HG02938 (cell line): ENCODE measurements at regions not wholly inside any gene's neighbourhood (a gene's known extent, or its start where the extent isn't known, plus 50 kb on each side); places are given as distances from the start of the nearest gene placed in this dataset.

Source experiments
- ATAC-seq: cut with Tn5 transposase; IDR thresholded peaks from one replicate; pipeline ENCODE4 v1.9.1; 2021; ENCODE audit warnings: mild to moderate bottlenecking, moderate library complexity; ENCODE audit not compliant: unreplicated experiment

GRCh38 chr13:103405297-103405696 is 339.1 kb upstream of the SLC10A2 start:
- no peak for ATAC-seq

DNA sequence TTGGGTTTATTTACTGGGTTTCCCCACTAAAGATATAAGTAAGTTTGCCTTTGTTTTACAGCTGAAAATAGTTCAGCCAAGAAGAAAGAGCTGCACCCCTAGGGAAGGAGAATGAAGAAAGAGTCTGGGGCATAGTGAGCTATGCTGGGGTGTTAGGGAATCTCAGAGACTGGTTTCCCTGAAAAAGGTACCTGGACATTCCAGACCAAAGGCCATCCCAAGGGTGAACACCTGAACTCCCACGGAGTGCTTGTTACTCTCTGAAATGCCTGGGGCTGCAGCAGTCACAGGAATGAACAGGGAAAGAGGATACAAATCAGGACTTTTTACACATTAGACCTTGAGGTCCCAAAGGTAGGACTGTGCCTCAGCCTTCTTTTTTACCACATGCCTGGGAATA is 337.6 kb upstream of the SLC10A2 start:
- ATAC-seq = no peak

GRCh38 chr13:103403148-103403740 is 337.0 kb upstream of the SLC10A2 start:
- ATAC-seq = no peak

- peak; percentile 53 for ATAC-seq
These were observed 328.9 kb upstream of the SLC10A2 start for GRCh38 chr13:103395139-103395538.

DNA sequence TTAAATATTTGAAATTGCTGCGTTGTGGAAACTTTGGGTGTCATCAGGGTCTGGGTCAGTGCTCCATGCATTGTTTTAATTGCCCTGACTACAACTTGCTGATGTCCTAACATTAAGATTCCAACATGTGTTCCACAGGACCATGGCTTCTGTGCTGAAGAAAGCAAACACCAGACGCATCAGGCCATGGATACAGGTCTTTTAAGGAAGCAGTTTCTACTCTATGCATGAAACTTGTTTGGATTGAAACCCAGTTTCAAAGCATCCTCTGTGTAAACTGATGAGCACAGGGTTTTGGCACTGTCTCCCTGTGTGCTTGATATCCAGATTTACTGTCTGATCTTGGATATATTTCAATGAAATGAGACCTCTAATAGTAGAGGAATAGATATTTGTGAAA is 328.4 kb upstream of the SLC10A2 start:
- no peak for ATAC-seq

DNA sequence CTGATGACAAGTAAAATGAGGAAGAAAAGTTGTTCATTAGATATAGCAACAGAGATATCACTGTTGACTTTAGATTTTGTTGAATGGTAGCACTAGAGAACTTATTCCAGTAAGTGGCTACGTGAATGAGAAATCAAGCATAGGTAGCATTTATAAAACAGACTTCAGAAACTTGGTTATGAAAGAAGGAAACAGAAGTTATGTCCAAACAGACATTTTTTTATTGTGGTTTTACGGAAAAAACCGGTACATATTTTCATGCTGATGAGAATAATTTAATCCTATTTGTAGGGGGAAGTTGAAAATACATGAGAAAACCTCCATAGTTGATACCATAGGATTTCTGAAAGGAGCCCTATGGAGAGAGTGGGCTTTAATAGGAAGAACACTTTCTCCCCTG is 325.7 kb upstream of the SLC10A2 start:
- ATAC-seq = no peak

- no peak for ATAC-seq
These were observed 322.6 kb upstream of the SLC10A2 start for GRCh38 chr13:103388839-103389238.

DNA sequence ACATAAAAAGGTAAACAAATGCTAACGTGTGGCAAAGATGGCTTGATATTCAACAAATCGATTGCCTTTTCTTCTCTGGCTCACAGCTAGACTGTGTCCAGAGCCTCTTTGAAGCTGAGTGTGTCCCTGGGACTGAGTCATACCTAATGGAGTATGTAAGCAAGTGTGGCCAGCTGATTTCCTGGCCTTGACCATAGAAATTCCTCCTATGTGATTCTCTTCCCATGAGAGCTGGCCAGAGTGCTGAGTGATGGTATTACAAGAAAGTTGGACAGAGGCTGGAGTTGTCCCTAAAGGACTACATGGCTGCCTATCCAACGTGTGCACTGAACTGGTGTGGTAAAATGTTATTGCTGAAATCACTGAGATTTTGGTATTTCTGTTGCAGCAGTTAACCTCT is 320.1 kb upstream of the SLC10A2 start:
- ATAC-seq = no peak

DNA sequence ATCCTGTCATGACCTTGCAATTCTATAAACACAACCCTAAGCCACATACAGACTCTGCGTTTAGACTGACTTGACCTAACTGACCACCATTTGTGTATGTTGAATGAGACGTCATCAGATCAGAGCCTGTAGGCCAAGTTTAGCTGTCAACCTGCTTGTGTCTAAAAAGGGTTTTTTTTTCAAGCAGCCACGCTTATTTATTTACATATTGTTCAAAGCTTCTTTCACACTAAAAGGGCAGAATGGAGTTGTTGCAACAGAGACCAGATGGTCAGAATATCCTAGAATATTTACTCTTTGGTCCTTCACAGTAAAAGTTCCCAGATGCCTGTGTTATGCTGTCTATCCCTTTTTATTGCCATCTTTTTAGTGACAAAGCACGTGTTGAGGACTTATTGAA is 307.7 kb upstream of the SLC10A2 start:
- no peak for ATAC-seq

DNA sequence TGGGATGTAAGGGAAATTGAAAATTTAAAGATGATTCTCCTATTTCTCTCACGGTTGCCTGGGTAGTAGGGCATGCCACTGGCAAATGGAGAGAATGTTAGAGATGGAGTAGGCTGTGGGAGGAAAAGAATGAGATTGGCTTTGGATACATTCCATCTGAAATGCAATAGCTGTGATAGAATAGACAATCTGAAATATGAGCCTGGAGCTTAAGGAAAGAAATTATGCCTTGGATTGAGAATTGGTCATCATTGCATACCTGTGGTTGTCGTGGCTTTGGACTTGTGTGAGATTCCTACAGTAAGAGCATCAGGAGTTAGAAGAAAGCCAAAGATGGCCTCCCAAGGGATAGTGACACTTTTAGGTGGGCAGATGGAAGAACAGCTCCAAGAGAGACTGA is 305.1 kb upstream of the SLC10A2 start:
- no peak for ATAC-seq

DNA sequence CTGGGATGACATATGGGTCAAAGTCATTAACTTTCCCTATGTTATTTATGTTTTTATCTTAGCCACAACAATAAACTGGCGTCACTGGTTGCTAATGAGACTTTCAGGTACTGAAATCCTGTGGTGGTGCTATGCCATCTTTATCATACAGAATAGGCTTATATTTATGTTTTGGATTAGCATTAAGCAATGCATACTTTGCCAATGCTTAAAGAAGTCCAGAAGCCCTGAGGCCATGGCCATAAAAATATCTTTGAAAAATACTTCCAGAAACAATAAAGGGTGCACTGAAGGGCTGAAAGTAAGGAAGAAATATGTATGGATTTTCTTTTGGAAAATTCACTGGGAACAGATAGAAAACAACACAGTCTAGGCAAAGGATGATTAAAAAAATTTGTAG is 304.6 kb upstream of the SLC10A2 start:
- ATAC-seq = no peak

DNA sequence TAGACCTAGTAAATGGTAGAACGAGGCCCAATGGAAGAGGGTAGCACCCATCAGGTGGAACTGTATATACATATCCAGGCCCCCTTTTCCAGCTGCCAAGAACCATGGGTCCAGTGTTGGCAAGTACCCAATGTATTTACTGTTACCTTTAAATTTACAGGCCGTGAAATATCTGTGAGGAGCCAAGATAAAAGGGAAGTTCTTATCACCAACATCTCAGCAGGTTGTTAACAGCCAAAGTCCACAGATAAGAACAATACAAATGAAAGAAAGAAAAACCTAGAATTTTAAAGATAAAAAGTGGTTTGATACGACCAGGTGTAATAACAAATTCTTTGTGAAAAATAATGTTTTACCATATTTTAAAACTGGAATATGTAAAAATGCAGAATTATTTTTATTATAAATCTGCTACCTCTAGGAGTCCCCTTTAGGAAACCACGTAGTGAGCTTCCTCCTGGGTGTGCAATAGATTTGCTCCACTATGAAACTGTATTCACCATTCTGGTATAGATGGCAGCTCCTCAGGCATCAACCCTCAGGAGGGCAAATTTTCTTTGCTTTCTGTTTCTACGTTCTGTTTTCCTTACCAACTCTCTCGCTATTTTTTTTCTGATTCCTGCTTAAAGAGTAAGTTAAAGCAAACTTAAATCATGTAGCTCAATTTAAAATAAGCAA is 292.2 kb upstream of the SLC10A2 start:
- ATAC-seq = no peak

DNA sequence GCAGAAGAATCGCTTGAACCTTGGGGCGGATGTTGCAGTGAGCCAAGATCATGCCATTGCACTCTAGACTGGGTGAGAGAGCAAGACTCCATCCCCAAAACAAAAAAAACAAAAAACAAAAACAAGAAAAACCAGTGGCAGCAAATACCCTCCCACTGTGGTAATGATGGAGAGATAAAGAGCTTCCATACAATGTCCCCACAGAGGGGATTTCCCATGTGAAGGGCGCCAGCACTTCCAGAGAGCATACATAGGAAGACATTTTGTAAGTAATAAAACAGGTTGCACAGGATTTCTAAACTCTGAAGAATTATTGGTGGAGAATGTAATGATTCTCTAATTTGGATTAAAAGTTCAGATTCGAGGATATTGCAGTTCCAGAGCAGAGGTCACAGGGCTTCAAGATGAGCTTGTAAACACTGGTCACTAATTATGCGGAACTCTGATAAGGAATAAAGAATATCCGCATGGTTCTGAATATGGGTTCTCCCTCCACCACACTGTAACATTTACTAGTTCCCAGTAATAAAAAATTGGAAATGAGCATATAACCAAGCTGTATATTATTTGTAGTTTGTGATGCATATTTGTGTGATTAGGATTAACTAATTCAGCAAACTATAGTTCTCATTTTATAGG is 290.1 kb upstream of the SLC10A2 start:
- no peak for ATAC-seq

DNA sequence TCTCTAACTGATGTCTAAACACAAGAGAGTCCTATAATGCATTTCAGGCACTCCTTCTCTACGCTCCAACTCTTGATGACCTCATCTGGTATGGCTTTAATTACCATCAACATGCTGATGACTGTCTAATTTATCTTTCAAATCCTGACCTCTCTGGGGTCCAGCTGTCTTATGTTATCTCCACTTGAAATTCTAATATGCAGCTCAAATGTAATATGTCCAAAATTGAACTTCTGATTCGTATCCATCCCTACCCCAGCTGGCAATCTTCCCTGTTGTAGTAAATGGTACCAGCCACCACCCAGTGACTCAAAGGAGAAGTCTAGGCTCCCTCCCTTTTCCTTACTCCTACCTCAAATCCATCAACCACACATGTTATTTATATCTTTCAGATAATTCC is 288.0 kb upstream of the SLC10A2 start:
- ATAC-seq = no peak

- ATAC-seq = no peak
These were observed 285.0 kb upstream of the SLC10A2 start for GRCh38 chr13:103351035-103351828.

- no peak for ATAC-seq
These were observed 283.9 kb upstream of the SLC10A2 start for GRCh38 chr13:103350147-103350546.

GRCh38 chr13:103349211-103349980 is 283.2 kb upstream of the SLC10A2 start:
- ATAC-seq = no peak

DNA sequence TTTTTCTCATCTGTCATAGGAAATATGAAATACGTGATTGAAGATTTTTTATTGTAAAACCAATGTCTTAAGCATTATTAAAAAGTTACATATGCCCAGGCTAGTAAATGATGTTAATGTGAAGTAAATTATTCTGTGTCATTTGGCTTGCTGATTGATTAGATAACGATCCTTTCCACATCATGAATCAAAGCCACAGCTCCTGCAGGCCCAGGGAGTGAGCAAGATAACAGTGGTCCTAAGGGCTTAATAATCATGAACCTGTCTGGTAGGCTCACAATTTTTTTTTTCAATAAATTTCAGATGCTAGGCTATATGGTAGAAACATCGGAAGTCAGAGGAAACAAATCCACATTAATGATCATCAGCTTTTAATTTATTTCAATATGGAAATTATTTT is 269.0 kb upstream of the SLC10A2 start:
- ATAC-seq = no peak

- ATAC-seq = no peak
These were observed 265.7 kb upstream of the SLC10A2 start for GRCh38 chr13:103331924-103332323.

- ATAC-seq = no peak
These were observed 262.7 kb upstream of the SLC10A2 start for GRCh38 chr13:103328899-103329298.

DNA sequence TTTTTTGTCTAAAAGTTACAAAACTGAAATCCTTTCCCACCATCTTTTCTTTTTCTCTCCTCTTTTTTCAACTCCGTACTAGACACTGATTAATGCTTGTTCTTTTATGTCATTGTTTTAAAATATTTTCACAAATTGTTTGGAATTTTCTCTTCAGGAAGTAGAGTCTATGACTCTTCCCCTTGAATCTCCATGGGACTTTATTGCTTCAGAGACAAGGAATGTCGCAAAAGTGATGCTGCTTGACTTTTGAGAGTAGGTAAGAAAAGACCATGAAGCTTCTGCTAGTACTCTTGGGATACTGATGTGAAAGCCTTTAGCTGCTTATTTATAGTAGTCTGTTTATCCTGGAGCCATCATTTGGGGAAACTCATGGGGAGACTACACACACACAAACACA is 260.1 kb upstream of the SLC10A2 start:
- no peak for ATAC-seq
